Liver (tissue), 3 donors: ENCODE measurements at regions not wholly inside any gene's neighbourhood (a gene's known extent, or its start where the extent isn't known, plus 50 kb on each side); places are given as distances from the start of the nearest gene placed in this dataset.

ENCODE experiments used
- EGR1 ChIP-seq, 2 donors: IDR thresholded peaks; 2 replicates each; pipeline ENCODE4 v1.6.1; 2016 to 2018; ENCODE audit warnings: antibody characterized with exemption in 2 of 2, low read depth in 2 of 2
- FOXA2 ChIP-seq: IDR thresholded peaks from 2 replicates; pipeline ENCODE4 v1.6.1; 2016; ENCODE audit warnings: antibody characterized with exemption
- GABPA ChIP-seq, 2 donors: IDR thresholded peaks in 1 of 2; conservative IDR thresholded peaks in 1 of 2; 2 replicates each; pipeline ENCODE4 v1.6.1; 2016; ENCODE audit warnings: antibody characterized with exemption in 2 of 2, mild to moderate bottlenecking in 1 of 2, moderate library complexity in 1 of 2
- JUND ChIP-seq, 2 donors: IDR thresholded peaks; 2 replicates each; pipeline ENCODE4 v1.6.1; 2016; ENCODE audit warnings: antibody characterized with exemption in 2 of 2
- RAD21 ChIP-seq, 2 donors: IDR thresholded peaks; 2 replicates each; pipeline ENCODE4 v1.6.1; 2016; ENCODE audit warnings: antibody characterized with exemption in 2 of 2, mild to moderate bottlenecking in 2 of 2
- RXRA ChIP-seq, 2 donors: IDR thresholded peaks; 2 replicates each; pipeline ENCODE4 v1.6.1; 2017 to 2018; ENCODE audit warnings: antibody characterized with exemption in 2 of 2, mild to moderate bottlenecking in 1 of 2
- SP1 ChIP-seq: IDR thresholded peaks from 2 replicates; pipeline ENCODE4 v1.6.1; 2018; ENCODE audit warnings: antibody characterized with exemption, mild to moderate bottlenecking
- TAF1 ChIP-seq: conservative IDR thresholded peaks from 2 replicates; pipeline ENCODE4 v1.6.1; 2016; ENCODE audit warnings: antibody characterized with exemption, mild to moderate bottlenecking
- YY1 ChIP-seq: IDR thresholded peaks from 2 replicates; pipeline ENCODE4 v1.6.1; 2016; ENCODE audit warnings: antibody characterized with exemption, mild to moderate bottlenecking
- TF ChIP-seq, protein P1 (sequence below): IDR thresholded peaks from 2 replicates; pipeline ENCODE4 v1.6.1; 2016; ENCODE audit warnings: antibody characterized with exemption
- TF ChIP-seq, protein P2 (sequence below): fragments of 150-350 bp; IDR thresholded peaks from 2 replicates; pipeline ENCODE4 v1.5.1; 2017; ENCODE audit warnings: improper control_type of control experiment, low read depth, low read length; ENCODE audit not compliant: missing input control
- TF ChIP-seq, protein P3 (sequence below): IDR thresholded peaks from 2 replicates; pipeline ENCODE4 v1.6.1; 2016; ENCODE audit warnings: antibody characterized with exemption
- donor health status: healthy.
- donor health status: healthy.

DNA sequence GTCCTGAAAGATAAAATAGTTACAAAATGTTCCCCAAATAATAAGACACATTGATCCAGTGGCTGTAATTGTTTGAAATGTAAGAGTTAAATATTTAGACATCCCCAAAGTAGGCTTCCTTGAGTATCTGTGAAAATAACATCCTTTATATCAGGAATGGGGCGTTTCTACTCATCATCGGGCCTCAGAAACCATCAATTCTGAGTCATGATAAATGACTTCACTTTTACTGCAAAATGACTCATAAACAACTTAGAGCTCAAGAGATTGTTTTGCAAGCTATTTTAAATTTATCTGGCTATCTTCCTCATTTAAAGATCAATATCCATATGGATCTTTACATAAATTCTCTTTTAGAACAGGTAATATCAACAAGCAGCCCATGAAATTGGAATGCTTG, 369.4 kb upstream of the CNKSR2 start:
- no peak for TF ChIP-seq TAF1
- TF ChIP-seq, protein P1, sequence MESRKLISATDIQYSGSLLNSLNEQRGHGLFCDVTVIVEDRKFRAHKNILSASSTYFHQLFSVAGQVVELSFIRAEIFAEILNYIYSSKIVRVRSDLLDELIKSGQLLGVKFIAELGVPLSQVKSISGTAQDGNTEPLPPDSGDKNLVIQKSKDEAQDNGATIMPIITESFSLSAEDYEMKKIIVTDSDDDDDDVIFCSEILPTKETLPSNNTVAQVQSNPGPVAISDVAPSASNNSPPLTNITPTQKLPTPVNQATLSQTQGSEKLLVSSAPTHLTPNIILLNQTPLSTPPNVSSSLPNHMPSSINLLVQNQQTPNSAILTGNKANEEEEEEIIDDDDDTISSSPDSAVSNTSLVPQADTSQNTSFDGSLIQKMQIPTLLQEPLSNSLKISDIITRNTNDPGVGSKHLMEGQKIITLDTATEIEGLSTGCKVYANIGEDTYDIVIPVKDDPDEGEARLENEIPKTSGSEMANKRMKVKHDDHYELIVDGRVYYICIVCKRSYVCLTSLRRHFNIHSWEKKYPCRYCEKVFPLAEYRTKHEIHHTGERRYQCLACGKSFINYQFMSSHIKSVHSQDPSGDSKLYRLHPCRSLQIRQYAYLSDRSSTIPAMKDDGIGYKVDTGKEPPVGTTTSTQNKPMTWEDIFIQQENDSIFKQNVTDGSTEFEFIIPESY, result no peak
- no peak for TF ChIP-seq GABPA (IDR thresholded peaks at IDR 0.05 in 1 of 2, conservative IDR thresholded peaks at IDR 0.05 in 1 of 2)
- no peak for TF ChIP-seq YY1
- TF ChIP-seq, protein P2, sequence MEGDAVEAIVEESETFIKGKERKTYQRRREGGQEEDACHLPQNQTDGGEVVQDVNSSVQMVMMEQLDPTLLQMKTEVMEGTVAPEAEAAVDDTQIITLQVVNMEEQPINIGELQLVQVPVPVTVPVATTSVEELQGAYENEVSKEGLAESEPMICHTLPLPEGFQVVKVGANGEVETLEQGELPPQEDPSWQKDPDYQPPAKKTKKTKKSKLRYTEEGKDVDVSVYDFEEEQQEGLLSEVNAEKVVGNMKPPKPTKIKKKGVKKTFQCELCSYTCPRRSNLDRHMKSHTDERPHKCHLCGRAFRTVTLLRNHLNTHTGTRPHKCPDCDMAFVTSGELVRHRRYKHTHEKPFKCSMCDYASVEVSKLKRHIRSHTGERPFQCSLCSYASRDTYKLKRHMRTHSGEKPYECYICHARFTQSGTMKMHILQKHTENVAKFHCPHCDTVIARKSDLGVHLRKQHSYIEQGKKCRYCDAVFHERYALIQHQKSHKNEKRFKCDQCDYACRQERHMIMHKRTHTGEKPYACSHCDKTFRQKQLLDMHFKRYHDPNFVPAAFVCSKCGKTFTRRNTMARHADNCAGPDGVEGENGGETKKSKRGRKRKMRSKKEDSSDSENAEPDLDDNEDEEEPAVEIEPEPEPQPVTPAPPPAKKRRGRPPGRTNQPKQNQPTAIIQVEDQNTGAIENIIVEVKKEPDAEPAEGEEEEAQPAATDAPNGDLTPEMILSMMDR, result no peak
- TF ChIP-seq, protein P3, sequence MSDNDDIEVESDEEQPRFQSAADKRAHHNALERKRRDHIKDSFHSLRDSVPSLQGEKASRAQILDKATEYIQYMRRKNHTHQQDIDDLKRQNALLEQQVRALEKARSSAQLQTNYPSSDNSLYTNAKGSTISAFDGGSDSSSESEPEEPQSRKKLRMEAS, result no peak
- no peak for TF ChIP-seq RXRA (IDR thresholded peaks at IDR 0.05)
- TF ChIP-seq JUND (IDR thresholded peaks at IDR 0.05), result no peak
- TF ChIP-seq EGR1 (IDR thresholded peaks at IDR 0.05; ENCODE audit: low read depth in 2 of 2), result no peak
- TF ChIP-seq SP1, result no peak
- no peak for TF ChIP-seq FOXA2
- TF ChIP-seq RAD21 (IDR thresholded peaks at IDR 0.05), result no peak
